22Rv1 (cell line): ENCODE measurements at regions not wholly inside any gene's neighbourhood (a gene's known extent, or its start where the extent isn't known, plus 50 kb on each side); places are given as distances from the start of the nearest gene placed in this dataset.

ENCODE experiments used
- H3K27ac ChIP-seq: fragments of 450-650 bp; 2 replicates; pipeline ENCODE4 v1.5.1; 2017
- ZFX ChIP-seq: fragments of 450-650 bp; IDR thresholded peaks from 2 replicates; pipeline ENCODE4 v1.6.1; 2017; ENCODE audit warnings: antibody characterized with exemption, borderline replicate concordance
- TF ChIP-seq, protein P1 (sequence below): fragments of 450-650 bp; IDR thresholded peaks from 2 replicates; pipeline ENCODE4 v1.5.1; 2017; ENCODE audit warnings: mild to moderate bottlenecking

GRCh38 chr17:33640629-33641028 lies 347.5 kb upstream of the ASIC2 start:
- no peak overlapping the region for H3K27ac ChIP-seq
- no peak for TF ChIP-seq ZFX
- TF ChIP-seq, protein P1, sequence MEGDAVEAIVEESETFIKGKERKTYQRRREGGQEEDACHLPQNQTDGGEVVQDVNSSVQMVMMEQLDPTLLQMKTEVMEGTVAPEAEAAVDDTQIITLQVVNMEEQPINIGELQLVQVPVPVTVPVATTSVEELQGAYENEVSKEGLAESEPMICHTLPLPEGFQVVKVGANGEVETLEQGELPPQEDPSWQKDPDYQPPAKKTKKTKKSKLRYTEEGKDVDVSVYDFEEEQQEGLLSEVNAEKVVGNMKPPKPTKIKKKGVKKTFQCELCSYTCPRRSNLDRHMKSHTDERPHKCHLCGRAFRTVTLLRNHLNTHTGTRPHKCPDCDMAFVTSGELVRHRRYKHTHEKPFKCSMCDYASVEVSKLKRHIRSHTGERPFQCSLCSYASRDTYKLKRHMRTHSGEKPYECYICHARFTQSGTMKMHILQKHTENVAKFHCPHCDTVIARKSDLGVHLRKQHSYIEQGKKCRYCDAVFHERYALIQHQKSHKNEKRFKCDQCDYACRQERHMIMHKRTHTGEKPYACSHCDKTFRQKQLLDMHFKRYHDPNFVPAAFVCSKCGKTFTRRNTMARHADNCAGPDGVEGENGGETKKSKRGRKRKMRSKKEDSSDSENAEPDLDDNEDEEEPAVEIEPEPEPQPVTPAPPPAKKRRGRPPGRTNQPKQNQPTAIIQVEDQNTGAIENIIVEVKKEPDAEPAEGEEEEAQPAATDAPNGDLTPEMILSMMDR: no peak

DNA sequence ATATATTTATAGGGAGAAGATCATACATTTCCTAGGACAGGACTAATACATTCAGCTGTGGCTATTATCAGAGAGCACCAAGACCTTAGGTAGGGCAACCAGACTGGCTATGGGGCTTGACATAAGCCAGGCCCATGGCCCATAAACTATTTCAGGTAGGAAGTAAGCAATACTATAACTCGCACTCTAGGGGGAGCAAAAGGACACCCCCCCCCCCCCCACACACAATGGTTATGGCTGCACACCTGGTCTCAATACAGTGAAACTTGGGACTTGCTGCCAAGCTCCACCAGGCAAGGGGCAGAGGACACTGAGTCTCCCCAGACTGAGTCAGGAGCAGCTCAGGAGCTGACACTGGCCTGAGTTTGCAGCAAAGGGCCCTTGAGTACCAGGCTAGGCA lies 348.9 kb upstream of the ASIC2 start:
- no peak overlapping the region for H3K27ac ChIP-seq
- no peak for TF ChIP-seq ZFX
- TF ChIP-seq, protein P1: peak; percentile 44

- H3K27ac ChIP-seq: no peak overlapping the region
- TF ChIP-seq ZFX: no peak
- TF ChIP-seq, protein P1: peak; percentile 50
Measured at GRCh38 chr17:33647956-33648355, 354.9 kb upstream of the ASIC2 start.

GRCh38 chr17:33650304-33650703 lies 357.2 kb upstream of the ASIC2 start:
- no peak for TF ChIP-seq ZFX
- TF ChIP-seq, protein P1: no peak
- H3K27ac ChIP-seq: no peak overlapping the region

DNA sequence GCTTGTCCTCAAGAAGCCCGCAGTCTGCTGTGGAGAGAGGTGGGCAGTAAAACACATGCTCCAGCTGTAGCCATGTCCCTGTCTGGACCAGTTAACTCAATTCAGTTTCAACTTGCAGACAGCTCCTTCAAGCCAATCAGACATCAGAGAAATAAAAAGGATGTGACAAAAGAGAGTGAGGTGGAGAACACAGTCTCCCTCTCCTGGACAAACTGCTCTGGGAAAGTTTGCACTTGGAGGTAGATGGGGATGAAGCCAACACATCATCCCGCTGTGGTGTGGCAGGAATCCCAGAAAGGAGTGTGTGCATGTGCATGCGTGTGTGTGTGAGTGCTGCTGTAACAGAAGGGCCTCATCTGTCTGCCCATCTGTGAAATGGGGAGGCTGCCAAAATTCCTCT lies 358.6 kb upstream of the ASIC2 start:
- no peak overlapping the region for H3K27ac ChIP-seq
- TF ChIP-seq ZFX: no peak
- TF ChIP-seq, protein P1: no peak

DNA sequence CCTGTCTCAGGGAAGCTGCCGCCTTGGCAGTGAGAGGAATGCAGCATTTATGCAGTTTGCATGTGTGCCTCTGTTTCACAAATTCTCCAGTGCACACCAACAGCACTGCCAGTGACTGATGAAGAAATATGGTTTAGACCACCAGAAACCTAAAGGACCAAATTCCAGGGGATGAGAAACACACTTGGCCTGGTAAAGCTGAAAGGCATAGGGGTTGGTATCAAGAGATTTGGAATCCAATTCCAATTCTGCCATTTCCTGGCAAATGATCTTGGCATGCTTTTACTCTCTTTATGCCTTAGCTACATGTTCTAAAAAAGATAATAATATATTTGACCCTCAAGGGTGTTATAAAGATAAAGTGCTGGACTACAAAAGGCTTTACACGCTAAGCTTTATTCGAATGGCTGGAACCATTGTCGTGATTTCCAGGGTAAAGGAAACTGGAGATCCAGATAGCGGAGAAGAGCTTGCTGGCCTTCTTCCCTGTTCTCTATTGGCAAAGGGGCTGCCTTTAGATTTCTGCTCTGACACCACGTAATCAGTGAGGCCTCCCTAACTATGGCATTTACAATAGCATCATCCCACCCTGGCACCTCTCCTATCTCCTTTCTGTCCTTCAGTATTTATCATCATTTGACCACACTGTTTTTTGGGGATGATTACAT lies 359.8 kb upstream of the ASIC2 start:
- no peak for TF ChIP-seq ZFX
- TF ChIP-seq, protein P1: no peak

GRCh38 chr17:33653399-33653788 lies 360.3 kb upstream of the ASIC2 start:
- no peak for TF ChIP-seq ZFX
- TF ChIP-seq, protein P1: no peak

More for the DNA sequence above, 359.8 kb upstream of the ASIC2 start:
- H3K27ac ChIP-seq: no peak overlapping the region

More at GRCh38 chr17:33653399-33653788, 360.3 kb upstream of the ASIC2 start:
- no peak overlapping the region for H3K27ac ChIP-seq
